Naive B cell (primary cell): ENCODE measurements at regions not wholly inside any gene's neighbourhood (a gene's known extent, or its start where the extent isn't known, plus 50 kb on each side); places are given as distances from the start of the nearest gene placed in this dataset.

Experiments
- ATAC-seq, 2 donors: fragments of 150-1000 bp; cut with Tn5 transposase; 2 replicates each; pipeline ENCODE4 v1.10.0; 2021; ENCODE audit warnings: low read depth in 2 of 2, mild to moderate bottlenecking in 2 of 2, moderate library complexity in 2 of 2
- DNase-seq: peaks from one replicate; pipeline ENCODE4 v3.0.0; 2022
- H3K27ac Mint-ChIP-seq, 6 donors: one replicate each; pipeline ENCODE4 v1.8.0; 2020 to 2022; ENCODE audit warnings: mild to moderate bottlenecking in 6 of 6, mixed read lengths in 6 of 6, moderate library complexity in 5 of 6, inconsistent platforms in 2 of 6
- H3K27me3 Mint-ChIP-seq, 3 donors: one replicate each; pipeline ENCODE4 v1.8.0; 2021 to 2022; ENCODE audit warnings: mixed read lengths in 3 of 3, mild to moderate bottlenecking in 1 of 3
- H3K36me3 Mint-ChIP-seq, 2 donors: one replicate each; pipeline ENCODE4 v1.8.0; 2020 to 2022; ENCODE audit warnings: mixed read lengths in 2 of 2, inconsistent platforms in 1 of 2, mild to moderate bottlenecking in 1 of 2
- H3K4me1 Mint-ChIP-seq, 3 donors: one replicate each; pipeline ENCODE4 v1.8.0; 2020 to 2022; ENCODE audit warnings: mixed read lengths in 3 of 3, inconsistent platforms in 1 of 3, mild to moderate bottlenecking in 1 of 3, moderate library complexity in 1 of 3
- H3K4me3 Mint-ChIP-seq, 8 donors: one replicate each; pipeline ENCODE4 v1.8.0; 2020 to 2022; ENCODE audit warnings: mild to moderate bottlenecking in 8 of 8, mixed read lengths in 8 of 8, moderate library complexity in 8 of 8, inconsistent platforms in 2 of 8
- H3K9me3 Mint-ChIP-seq, 7 donors: one replicate each; pipeline ENCODE4 v1.8.0; 2020 to 2022; ENCODE audit warnings: mixed read lengths in 7 of 7, mild to moderate bottlenecking in 5 of 7, inconsistent platforms in 2 of 7, moderate library complexity in 1 of 7

GRCh38 chr2:199524689-199525574 is 67.2 kb upstream of the SATB2 start:
- ATAC-seq = no peak
- H3K27ac Mint-ChIP-seq = no peak overlapping the region
- no peak for DNase-seq
- H3K27me3 Mint-ChIP-seq = peaks cover 0 to 10% (median 7%) of the 10 kb centered on the region in 3 donors
- H3K4me1 Mint-ChIP-seq = no peaks in the 10 kb centered on the region
- peaks cover 0 to 7% of the 10 kb centered on the region in 2 donors for H3K36me3 Mint-ChIP-seq
- no peak overlapping the region for H3K4me3 Mint-ChIP-seq
- H3K9me3 Mint-ChIP-seq = peaks cover 0 to 9% (median 3%) of the 10 kb centered on the region in 7 donors

- Mint-ChIP-seq H3K4me3 (no peak overlapping the region), H3K27ac (no peak overlapping the region), H3K27me3 (peaks cover 8 to 18% (median 15%) of the 10 kb centered on the region in 3 donors), H3K4me1 (no peaks in the 10 kb centered on the region), H3K9me3 (peaks cover 0 to 4% (median 0%) of the 10 kb centered on the region in 7 donors), H3K36me3 (no peaks in the 10 kb centered on the region)
- DNase-seq = no peak
- no peak for ATAC-seq
Observed at GRCh38 chr2:199509403-199509802, 51.7 kb upstream of the SATB2 start.
